HG02938 (cell line): ENCODE measurements at regions not wholly inside any gene's neighbourhood (a gene's known extent, or its start where the extent isn't known, plus 50 kb on each side); places are given as distances from the start of the nearest gene placed in this dataset.

ENCODE experiments used
- ATAC-seq: cut with Tn5 transposase; IDR thresholded peaks from one replicate; pipeline ENCODE4 v1.9.1; 2021; ENCODE audit warnings: mild to moderate bottlenecking, moderate library complexity; ENCODE audit not compliant: unreplicated experiment

DNA sequence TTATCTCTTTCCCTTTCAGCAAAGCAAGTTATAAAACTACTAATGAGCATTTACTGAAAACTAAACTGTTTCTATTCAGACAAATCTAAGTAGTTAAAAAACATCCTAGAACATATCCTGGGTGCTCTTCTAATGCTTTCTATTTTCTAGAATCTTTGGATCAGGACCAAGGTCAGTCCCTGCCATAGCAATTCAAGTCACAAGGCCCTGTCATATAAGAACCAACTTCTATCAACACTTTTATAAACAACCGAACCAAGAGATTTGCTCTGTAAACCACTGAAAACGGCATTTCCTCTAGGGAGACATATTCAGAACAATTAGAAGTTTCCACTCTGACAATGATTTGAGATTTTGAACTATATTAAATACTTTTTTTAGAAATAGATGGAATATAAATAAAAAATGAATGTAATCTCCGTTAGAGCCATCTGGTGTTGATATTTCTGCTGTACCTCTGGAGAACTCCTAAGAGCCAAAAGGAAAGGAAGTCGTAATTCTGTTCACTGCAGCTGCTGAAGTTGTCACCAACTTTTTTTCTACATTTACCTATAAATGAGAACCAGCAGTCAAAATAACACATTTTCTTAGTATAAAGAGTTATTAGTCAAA, 51.4 kb upstream of the LGSN start:
- no peak for ATAC-seq

- no peak for ATAC-seq
These were observed 53.3 kb upstream of the LGSN start for GRCh38 chr6:63372951-63373533.

DNA sequence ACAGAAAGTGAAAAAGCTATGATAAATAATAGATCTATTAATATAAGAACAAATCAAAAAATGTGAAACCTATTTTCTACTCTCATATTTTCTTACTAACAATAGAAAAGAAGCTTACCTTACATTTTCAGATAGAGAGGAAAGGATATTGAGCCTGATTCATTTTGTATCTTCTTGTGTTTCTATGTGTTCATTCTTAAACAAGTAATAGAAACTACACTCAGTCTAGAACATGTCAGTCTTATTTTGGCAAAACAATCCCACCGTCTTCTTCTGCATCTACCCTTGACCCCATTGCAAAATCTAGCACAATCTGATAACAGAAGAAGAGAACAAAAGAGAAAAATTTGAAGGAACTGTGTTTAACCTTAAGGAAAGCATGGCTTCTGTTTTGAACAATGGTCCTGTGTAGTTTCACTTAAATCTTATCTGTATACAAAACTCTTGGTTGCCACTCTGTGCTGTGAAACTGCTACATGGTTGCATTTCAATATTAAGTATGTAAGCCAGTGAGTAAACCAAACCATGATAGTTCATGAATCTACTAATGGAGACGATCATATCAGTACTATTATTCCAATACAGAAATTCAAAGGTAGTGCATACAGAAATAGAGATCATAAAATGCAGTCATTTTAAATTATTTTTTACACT, 69.5 kb upstream of the LGSN start:
- ATAC-seq, result peak; percentile 57

DNA sequence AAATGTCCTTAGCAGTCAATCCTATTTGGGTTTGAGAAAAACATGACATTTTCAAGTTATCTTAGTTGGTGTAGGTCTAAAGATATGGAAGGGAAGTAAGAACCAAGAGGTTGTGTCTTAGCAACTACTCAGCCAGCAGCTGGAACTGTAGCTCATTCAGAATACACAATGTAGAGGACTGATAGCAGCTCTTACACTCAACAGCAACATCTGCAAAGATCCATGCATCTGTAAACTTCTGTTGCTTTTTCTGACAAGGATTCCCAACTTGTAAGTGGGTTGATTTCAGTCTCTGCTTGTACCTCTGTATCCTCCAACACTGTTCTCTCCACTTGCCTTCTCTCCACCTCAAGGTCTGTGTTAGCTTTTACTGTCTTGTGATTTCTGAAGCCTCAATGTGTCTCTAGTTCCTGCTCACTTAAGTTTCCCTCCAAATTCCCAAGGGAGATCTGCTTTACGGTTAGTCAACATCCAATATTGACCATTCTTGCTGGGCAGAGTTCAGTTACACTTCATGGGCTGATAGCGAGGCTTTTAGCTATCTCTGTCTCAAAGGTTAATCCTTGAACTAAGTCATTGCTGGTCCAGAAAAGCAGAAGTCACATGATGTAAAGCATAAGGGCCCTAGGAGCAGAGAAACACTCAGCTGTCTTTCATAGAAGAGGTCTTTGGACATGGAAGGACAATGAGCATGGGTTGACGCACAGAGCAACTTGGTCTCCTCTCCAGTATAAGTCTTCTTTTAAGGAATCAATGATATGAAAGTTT, 71.6 kb upstream of the LGSN start:
- no peak for ATAC-seq

GRCh38 chr6:63392092-63392724, 72.4 kb upstream of the LGSN start:
- ATAC-seq, result no peak

GRCh38 chr6:63394656-63395308, 75.0 kb upstream of the LGSN start:
- no peak for ATAC-seq

- no peak for ATAC-seq
These were observed 75.6 kb upstream of the LGSN start for GRCh38 chr6:63395381-63395780.

GRCh38 chr6:63403725-63404124, 83.9 kb upstream of the LGSN start:
- no peak for ATAC-seq

DNA sequence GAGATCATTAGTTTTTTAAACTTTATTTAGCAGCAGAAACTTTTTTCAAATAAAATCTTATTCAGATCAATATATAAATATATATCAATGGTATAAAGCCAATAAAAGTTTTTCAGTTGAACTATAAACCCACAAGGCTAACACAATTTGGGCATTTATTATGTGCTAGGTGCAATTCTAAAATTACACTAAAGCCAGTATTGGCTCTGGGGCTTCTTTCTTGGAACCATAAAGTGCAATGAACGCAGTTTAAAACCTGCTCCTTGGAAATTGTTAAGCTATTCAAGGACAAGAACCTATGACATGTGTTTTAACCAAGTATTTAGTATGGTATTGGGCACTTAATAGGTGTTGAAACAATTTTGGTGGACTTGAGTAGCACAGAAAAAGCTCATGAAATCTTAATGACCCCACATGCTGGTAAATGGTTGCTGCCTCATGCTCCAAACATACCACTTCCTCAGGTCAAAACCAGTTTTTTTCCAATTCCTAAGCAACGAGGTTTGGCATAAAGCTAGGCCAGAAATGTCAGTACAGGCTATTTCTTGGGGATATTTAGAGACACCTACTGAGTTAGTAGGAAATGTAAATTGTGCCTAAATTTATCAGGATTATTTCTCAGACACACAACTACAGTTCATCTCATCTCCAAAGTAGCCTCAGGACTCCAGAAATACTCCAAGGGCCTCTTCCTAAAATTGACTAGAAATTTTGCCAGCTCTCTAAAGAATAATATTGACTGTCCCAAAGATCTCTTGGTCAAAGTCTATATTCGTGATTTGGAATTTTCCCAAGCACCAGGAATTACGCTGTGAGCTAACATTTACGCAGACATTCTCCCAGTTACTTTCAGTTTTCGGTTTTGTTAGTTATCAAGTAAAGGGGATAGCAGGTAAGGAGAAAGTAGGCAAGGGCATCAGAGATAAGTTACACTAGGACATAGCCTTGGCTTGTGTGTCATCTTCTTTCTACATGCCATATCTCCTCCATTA, 90.9 kb upstream of the LGSN start:
- no peak for ATAC-seq

- ATAC-seq, result no peak
These were observed 95.5 kb upstream of the LGSN start for GRCh38 chr6:63415286-63415685.

DNA sequence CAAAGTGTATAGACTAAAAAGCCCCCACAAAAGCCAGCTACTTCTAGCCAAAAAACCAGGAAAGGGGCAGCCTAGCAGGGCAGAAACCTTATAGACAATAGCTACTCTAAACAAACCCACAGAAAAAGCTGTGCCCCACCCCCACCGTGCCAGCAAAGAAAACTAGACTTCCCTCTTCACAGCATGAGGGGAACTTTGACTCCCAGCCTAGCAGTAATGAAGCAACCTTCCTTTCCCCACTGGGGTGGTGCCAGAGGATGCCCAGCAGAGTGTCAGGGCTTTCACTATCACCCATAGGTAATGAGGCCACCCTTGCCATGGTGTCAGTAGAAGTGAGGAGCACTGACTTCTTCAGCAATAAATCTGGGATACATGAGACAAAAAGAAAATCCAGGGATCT, 99.0 kb upstream of the LGSN start:
- ATAC-seq, result no peak

GRCh38 chr6:63424636-63425035, 104.9 kb upstream of the LGSN start:
- ATAC-seq, result no peak

DNA sequence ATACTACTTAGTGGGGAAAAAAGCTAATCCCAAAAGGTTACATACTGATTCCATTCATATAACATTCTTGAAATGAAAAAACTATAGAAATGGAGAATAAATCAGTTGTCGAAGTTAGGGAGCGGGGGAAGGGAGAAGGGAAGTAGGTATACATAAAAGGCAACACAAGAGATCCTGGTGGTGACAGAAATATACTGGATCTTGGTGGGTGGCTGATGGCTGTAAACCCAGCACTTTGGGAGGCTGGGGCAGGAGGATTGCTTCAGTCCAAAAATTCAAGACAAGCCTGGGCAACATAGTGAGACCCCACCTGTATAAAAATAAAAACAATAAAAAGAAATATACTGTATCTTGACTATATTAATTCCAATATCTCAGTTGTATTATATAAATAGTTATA, 105.7 kb upstream of the LGSN start:
- no peak for ATAC-seq

- no peak for ATAC-seq
These were observed 107.1 kb upstream of the LGSN start for GRCh38 chr6:63426844-63427243.

DNA sequence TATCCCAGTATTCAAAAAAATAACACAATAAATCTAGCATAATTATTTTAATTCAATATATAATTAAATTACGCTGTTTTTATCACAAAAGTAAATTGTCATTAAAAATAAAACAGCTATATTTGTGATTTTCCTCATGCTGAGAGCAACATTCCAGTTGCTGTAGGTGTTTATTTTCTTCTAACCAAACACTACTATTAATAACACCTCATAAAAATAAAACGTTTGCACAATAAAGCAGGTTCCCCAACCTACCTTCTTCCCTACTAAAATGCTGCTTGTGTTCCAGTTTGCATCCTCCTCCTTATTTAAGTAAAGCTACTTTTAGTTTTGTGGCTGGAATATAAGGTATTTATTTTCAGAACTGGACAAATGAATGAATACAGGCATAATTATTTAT, 108.2 kb upstream of the LGSN start:
- ATAC-seq, result no peak

- ATAC-seq, result no peak
These were observed 111.3 kb upstream of the LGSN start for GRCh38 chr6:63430985-63431519.

- no peak for ATAC-seq
These were observed 115.2 kb upstream of the LGSN start for GRCh38 chr6:63434943-63435342.

DNA sequence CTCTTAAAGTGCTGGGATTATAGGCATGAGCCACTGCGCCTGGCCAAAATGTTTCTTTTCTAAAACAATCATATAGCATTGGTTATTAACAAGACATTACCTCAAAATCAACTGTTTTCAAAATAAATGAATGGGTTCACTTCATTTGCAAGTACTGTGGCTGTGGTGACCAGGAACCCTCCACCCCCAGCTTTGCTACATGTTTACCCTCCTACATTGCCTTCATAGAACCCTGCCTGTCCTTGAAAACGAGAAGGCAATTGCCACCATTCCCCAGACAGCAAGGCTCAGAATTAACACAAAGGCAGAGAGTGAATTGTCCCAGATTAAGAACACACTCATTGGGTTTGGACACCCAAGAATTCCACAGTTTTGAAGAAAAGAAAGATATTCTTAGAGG, 116.6 kb upstream of the LGSN start:
- ATAC-seq, result no peak

- ATAC-seq, result no peak
These were observed 117.3 kb upstream of the LGSN start for GRCh38 chr6:63437058-63437457.
